ENCODE measurements at regions not wholly inside any gene's neighbourhood (a gene's known extent, or its start where the extent isn't known, plus 50 kb on each side); places are given as distances from the start of the nearest gene placed in this dataset.

GRCh38 chr9:129491487-129491855 is 129.4 kb downstream of the C9orf50 start:
- TF ChIP-seq POLR2AphosphoS5 (IDR thresholded peaks at IDR 0.05) (peak; percentile 60 to 79 (median 61)), CTCF (IDR thresholded peaks at IDR 0.05) (no peak), EP300 (IDR thresholded peaks at IDR 0.05) (no peak)
